ENCODE measurements at regions not wholly inside any gene's neighbourhood (a gene's known extent, or its start where the extent isn't known, plus 50 kb on each side); places are given as distances from the start of the nearest gene placed in this dataset.

- DNase-seq (ENCODE audit: low read depth in 2 of 2) = no peak
These were observed 131.4 kb upstream of the LINGO1 start for GRCh38 chr15:77764095-77764494.

GRCh38 chr15:77762747-77763355 lies 130.1 kb upstream of the LINGO1 start:
- no peak for DNase-seq (ENCODE audit: low read depth in 2 of 2)

GRCh38 chr15:77759896-77760592 lies 127.3 kb upstream of the LINGO1 start:
- no peak for DNase-seq (ENCODE audit: low read depth in 2 of 2)

GRCh38 chr15:77753939-77754338 lies 121.2 kb upstream of the LINGO1 start:
- no peak for DNase-seq (ENCODE audit: low read depth in 2 of 2)

GRCh38 chr15:77753281-77753873 lies 120.7 kb upstream of the LINGO1 start:
- DNase-seq (ENCODE audit: low read depth in 2 of 2) = no peak

GRCh38 chr15:77749998-77750540 lies 117.4 kb upstream of the LINGO1 start:
- DNase-seq (ENCODE audit: low read depth in 2 of 2) = no peak

- no peak for DNase-seq (ENCODE audit: low read depth in 2 of 2)
These were observed 116.7 kb upstream of the LINGO1 start for GRCh38 chr15:77749236-77749997.

- DNase-seq (ENCODE audit: low read depth in 2 of 2) = no peak
These were observed 115.7 kb upstream of the LINGO1 start for GRCh38 chr15:77748078-77749064.

- DNase-seq (ENCODE audit: low read depth in 2 of 2) = no peak
These were observed 114.7 kb upstream of the LINGO1 start for GRCh38 chr15:77747175-77748077.

GRCh38 chr15:77746254-77747174 lies 113.8 kb upstream of the LINGO1 start:
- no peak for DNase-seq (ENCODE audit: low read depth in 2 of 2)

GRCh38 chr15:77744398-77744797 lies 111.7 kb upstream of the LINGO1 start:
- DNase-seq (ENCODE audit: low read depth in 2 of 2) = no peak

- DNase-seq (ENCODE audit: low read depth in 2 of 2) = no peak
These were observed 109.9 kb upstream of the LINGO1 start for GRCh38 chr15:77742570-77742969.

GRCh38 chr15:77742127-77742526 lies 109.4 kb upstream of the LINGO1 start:
- no peak for DNase-seq (ENCODE audit: low read depth in 2 of 2)

- DNase-seq (ENCODE audit: low read depth in 2 of 2) = no peak
These were observed 108.4 kb upstream of the LINGO1 start for GRCh38 chr15:77741106-77741505.

- no peak for DNase-seq (ENCODE audit: low read depth in 2 of 2)
These were observed 107.1 kb upstream of the LINGO1 start for GRCh38 chr15:77739591-77740378.

GRCh38 chr15:77738441-77739302 lies 106.0 kb upstream of the LINGO1 start:
- DNase-seq (ENCODE audit: low read depth in 2 of 2) = no peak

GRCh38 chr15:77738038-77738370 lies 105.3 kb upstream of the LINGO1 start:
- no peak for DNase-seq (ENCODE audit: low read depth in 2 of 2)
